GM12875 (cell line): ENCODE measurements at regions not wholly inside any gene's neighbourhood (a gene's known extent, or its start where the extent isn't known, plus 50 kb on each side); places are given as distances from the start of the nearest gene placed in this dataset.

ENCODE experiments used
- H3K4me3 ChIP-seq: one replicate; pipeline ENCODE4 v1.5.1; 2011; ENCODE audit warnings: low read depth, low read length, control low read depth
- TF ChIP-seq, protein P1 (sequence below): IDR thresholded peaks from 2 replicates; pipeline ENCODE4 v1.5.1; 2011; ENCODE audit warnings: low read depth, mild to moderate bottlenecking, control low read depth, inconsistent platforms, low read length, moderate library complexity, borderline replicate concordance; ENCODE audit not compliant: insufficient read depth

DNA sequence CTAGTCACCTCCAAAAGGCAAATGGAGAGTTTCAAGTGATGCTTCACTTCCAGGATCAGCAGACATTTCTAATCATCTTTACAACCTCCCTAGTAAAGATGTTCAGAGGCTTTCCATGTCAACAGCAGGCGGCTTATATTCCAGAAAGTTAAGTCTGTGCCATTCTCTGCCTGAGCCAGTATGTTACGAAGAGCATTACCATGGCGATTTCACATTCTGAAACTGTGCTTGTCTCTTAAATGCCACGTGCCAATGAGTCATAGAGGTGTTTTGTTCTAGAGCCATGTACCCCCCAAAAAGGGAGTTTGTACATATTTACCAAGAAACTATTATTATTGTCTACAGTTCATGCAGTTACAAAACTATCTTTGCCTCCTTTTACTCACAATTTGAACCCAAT, 319.5 kb downstream of the FOXA2 start:
- TF ChIP-seq, protein P1, sequence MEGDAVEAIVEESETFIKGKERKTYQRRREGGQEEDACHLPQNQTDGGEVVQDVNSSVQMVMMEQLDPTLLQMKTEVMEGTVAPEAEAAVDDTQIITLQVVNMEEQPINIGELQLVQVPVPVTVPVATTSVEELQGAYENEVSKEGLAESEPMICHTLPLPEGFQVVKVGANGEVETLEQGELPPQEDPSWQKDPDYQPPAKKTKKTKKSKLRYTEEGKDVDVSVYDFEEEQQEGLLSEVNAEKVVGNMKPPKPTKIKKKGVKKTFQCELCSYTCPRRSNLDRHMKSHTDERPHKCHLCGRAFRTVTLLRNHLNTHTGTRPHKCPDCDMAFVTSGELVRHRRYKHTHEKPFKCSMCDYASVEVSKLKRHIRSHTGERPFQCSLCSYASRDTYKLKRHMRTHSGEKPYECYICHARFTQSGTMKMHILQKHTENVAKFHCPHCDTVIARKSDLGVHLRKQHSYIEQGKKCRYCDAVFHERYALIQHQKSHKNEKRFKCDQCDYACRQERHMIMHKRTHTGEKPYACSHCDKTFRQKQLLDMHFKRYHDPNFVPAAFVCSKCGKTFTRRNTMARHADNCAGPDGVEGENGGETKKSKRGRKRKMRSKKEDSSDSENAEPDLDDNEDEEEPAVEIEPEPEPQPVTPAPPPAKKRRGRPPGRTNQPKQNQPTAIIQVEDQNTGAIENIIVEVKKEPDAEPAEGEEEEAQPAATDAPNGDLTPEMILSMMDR, result no peak
- H3K4me3 ChIP-seq, result no peak overlapping the region

DNA sequence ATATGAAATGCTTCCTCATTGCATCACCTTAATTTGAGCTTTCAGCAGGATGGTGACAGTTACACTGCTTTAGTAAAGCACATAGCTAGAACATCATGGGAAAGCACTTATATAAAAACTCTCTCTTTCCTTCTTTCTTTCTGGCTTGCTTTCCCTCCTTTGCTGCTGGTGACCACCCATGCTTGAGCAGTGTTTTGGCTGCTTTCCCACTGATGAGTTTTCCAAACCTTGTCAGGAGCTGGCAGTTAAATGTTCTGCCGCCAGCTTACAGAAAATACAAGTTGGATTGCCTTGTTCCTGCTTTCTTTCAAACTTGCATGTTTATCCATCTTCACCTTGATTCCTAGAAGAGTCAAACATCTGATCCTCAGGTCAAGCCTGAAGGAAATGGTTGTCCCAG, 323.9 kb downstream of the FOXA2 start:
- no peak overlapping the region for H3K4me3 ChIP-seq
- TF ChIP-seq, protein P1, result no peak

DNA sequence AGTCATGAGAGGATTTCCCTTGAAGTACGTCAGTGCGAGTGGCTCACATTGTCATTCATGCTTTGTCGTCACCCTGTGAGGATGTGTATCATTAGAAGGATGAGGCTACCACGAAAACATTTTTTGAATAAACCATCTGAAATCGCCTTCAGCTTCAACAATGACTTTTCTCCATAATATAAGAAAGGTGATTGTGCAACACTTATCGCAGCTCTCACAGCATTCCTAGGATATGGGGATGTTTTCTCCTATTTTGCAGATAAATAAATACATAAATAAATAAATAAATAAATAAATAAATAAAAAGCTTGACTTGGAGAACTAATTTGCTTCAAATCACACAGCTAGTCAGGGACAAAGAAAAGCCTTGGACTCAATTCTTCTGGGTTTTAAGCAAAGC, 326.5 kb downstream of the FOXA2 start:
- TF ChIP-seq, protein P1, result no peak
- no peak overlapping the region for H3K4me3 ChIP-seq

DNA sequence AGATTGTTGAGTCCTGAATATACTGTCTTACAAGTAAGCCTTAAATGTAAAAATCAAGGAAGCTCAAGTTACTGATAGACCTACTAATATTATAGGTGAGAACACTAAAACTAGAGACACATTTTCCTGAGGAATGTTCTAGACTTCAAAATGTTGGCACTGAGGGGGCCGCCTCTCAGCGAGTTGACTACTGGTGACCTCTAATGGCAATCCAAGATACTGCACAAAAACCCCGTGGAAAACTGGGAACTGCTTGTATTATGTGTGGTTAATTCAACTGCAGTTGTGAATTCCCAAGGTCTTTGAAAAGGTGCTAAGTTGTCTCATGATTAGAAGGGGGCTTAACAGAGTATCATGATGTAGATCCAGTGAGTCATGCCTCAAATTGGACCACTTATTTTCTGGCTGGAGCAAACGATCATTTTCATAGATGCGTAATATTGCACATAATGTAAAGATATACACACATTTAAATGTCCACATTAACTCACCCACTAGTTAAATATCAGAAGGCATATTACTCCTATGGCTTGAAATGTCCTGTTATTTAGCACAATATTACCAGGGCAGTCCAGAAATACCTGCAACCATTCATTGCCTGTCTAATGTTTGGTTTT, 336.2 kb downstream of the FOXA2 start:
- no peak overlapping the region for H3K4me3 ChIP-seq
- TF ChIP-seq, protein P1, result peak; percentile 47; the same call in 1 of the 2 replicates

DNA sequence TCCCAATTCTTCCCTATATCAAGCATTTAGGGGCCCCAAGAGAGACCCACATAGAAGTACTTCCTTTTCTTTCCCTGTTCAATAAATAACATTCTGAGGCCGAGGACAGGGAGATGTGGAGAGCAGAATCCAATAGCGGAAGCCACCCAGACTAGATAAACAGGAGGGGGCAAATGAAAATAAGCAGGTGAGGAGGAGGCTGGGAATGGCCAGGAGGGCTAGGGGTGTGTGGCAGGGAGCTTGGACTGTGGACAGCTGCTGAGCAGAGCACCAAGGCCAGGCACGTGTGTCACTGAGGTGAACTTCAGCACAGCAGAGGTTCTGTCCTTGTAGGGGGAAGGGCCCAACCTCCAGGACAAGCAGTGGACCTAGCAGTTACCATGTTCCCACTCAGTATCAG, 339.2 kb downstream of the FOXA2 start:
- TF ChIP-seq, protein P1, result no peak
- H3K4me3 ChIP-seq, result no peak overlapping the region

DNA sequence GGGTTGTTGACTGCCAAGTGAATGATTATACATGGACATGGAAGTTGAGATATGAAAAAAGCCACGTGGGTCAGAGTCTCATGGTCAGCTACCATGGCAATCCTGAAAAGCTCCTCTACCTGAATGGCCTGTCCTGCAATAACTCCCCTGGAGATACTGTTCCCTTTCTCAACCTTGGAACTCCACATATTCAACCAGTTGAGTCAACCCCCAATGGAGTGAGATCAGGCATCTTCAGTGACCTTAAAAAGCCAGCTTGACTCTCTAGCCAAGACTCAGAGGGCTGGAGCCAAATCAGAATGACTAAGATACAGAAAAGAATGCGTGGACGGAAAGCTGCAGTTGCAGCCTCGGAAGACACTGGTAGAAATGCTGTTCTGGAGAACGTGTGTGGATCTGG, 341.3 kb downstream of the FOXA2 start:
- TF ChIP-seq, protein P1, result no peak
- no peak overlapping the region for H3K4me3 ChIP-seq

DNA sequence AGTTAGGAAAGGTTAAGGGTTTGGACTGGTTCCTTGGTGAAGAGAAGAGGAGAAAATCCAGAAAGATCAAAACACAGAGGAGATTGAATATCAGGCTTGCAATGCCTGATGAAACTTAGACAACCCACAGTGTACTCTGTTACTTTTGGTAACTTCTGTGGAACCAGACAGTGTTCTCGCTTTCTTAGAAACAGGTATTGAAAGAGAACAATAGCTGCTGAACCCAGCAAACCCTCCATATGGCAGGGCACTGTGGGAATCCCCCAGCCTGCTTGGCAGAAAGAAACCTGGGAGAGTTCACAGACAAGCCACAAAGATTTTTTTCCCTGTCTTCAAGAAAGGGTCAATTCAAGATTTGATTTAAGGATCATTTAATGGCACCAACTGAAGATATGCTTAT, 342.8 kb downstream of the FOXA2 start:
- TF ChIP-seq, protein P1, result no peak
- H3K4me3 ChIP-seq, result no peak overlapping the region
